GM12874 (cell line): ENCODE measurements at regions not wholly inside any gene's neighbourhood (a gene's known extent, or its start where the extent isn't known, plus 50 kb on each side); places are given as distances from the start of the nearest gene placed in this dataset.

Experiments used
- TF ChIP-seq, protein P1 (sequence below): IDR thresholded peaks from 2 replicates; pipeline ENCODE4 v1.5.1; 2011; ENCODE audit warnings: low read depth, mild to moderate bottlenecking, control low read depth, low read length, moderate library complexity; ENCODE audit not compliant: insufficient read depth

GRCh38 chr22:44437216-44438055, 60.6 kb downstream of the RTL6 start:
- TF ChIP-seq, protein P1, sequence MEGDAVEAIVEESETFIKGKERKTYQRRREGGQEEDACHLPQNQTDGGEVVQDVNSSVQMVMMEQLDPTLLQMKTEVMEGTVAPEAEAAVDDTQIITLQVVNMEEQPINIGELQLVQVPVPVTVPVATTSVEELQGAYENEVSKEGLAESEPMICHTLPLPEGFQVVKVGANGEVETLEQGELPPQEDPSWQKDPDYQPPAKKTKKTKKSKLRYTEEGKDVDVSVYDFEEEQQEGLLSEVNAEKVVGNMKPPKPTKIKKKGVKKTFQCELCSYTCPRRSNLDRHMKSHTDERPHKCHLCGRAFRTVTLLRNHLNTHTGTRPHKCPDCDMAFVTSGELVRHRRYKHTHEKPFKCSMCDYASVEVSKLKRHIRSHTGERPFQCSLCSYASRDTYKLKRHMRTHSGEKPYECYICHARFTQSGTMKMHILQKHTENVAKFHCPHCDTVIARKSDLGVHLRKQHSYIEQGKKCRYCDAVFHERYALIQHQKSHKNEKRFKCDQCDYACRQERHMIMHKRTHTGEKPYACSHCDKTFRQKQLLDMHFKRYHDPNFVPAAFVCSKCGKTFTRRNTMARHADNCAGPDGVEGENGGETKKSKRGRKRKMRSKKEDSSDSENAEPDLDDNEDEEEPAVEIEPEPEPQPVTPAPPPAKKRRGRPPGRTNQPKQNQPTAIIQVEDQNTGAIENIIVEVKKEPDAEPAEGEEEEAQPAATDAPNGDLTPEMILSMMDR = no peak

DNA sequence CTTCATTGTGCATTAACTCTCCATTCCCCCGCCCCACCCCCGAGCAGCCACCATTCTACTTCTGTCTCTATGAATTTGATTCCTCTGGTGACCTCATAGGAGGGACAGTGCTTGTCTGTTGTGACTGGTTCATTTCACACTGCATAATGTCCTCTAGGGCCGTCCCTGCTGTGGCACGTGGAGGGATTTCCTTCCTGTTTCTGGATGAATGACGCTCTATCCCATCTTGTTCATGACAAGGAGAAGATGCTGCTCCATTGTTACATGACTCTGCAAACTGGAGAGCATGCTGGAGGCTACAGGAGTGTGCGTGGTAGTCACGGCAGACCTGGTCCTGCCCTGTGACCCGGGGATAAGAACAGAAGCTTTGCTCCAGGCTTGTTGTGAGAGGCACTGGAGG, 61.3 kb downstream of the RTL6 start:
- TF ChIP-seq, protein P1 = no peak

DNA sequence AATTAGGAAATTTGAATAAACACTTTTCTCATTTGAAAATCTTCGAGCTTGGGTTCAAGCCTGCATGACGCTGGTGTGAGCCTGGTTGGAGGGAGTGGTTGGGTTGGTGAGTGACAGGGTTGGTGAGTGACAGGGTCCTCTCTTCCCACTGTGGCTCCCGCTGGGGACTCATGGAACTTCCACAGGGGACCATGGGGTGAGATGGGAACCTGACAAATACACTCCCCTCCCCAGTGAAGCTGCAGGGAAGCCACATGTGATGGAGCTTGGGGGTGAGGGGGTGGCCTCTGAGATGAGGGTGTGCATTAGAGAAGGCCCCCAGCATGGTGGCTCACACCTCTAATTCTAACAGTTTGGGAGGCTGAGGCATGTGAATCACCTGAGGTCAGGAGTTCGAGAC, 66.8 kb downstream of the RTL6 start:
- TF ChIP-seq, protein P1 = no peak

- TF ChIP-seq, protein P1 = no peak
Measured at GRCh38 chr22:44430716-44431115, 67.3 kb downstream of the RTL6 start.

DNA sequence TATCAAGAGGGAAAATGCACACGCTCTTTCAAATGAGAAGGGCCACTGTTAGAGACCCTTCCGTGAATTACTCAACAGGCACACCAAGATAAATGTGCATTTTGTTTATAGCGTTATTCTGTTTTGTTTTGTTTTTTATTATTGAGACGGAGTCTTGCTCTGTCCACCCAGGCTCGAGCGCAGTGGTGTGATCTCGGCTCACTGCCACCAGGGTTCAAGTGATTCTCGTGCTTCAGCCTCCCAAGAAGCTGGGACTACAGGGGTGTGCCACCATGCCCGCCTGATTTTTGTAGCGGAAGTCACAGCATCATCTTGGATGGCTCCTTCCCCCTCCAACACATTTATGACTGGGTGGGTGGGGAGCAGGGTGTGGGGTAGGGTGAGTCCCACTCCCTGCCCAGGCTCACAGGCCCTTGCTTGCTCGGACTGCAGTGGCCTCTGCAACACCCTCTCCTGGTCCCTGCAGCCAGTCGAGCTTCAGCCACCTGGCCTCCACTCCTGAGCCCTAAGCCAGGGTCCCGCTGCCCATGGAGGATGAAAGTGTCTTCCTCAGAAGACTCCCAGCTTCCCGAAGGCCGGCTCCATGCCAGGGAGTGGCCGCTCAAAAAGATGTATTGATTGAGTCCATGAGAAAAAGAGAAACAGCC, 68.0 kb downstream of the RTL6 start:
- TF ChIP-seq, protein P1 = no peak

DNA sequence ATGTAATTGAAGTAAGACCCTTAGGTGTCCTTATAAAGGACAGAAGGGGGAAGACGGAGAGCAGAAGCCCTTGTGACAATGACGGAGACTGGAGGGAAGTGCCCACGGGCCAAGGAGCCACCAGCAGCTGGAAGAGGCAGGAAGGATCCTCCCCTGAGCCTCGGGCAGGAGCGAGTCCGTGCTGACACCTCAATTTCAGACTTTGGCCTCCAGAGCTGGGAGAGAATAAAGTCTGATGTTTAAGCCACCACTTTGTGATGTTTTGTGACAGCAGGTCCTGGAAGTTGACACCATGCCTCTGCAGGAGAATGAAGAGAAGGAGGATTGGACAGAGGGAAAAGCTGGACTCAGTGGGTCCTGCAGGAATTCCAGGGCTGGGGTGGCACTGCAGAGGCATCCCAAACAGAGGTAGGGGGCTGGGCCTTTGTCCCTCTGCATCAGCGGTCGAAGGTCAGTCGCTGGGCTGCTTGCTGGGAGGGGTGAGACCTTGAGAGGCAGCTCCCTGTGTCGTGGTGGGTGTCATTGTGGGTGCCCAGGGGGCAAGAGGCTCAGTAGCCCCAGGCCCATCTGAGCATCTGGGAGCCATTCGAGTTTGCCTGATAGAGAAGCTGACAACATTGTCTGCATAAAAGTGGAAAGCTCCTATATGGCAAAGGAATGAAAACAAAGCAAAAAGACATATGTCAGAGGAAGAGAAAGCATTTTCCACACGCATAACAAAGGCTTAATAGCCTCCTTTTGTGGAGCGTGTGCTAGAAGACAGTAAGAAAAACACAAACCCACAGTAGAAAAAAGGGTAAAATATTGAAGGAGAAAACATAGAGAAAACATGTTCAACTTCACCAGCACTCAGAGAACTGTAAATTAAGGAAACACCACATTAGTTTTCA, 68.8 kb downstream of the RTL6 start:
- TF ChIP-seq, protein P1 = no peak
